ENCODE measurements at regions not wholly inside any gene's neighbourhood (a gene's known extent, or its start where the extent isn't known, plus 50 kb on each side); places are given as distances from the start of the nearest gene placed in this dataset.
A peak's percentile ranks its signal among the peaks of the same experiment; 100 is the strongest.

DNA sequence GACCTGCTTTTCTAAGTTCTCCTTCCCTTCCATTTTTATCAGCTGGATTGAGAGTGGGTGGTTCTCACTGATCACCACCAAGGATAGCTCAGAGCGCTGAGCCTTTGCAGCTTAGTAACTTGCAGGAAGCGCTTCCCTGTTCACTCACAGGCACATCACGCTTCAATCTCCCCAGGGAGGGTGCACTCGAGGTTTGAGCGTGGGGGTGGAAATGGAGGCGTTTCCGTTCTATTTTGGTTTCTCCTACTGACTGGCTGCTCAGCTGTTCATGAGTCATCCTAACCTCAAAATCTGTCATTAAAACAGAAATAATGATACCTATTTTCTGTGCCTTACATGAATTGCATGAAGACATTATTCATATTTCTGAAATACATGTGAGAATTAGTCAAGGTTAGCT is 292.1 kb downstream of the SPRY2 start:
- DNase-seq (peak; percentile 86 to 93 (median 90)), ATAC-seq (peak; percentile 98 to 99 (median 98))
- TF ChIP-seq, protein P1, sequence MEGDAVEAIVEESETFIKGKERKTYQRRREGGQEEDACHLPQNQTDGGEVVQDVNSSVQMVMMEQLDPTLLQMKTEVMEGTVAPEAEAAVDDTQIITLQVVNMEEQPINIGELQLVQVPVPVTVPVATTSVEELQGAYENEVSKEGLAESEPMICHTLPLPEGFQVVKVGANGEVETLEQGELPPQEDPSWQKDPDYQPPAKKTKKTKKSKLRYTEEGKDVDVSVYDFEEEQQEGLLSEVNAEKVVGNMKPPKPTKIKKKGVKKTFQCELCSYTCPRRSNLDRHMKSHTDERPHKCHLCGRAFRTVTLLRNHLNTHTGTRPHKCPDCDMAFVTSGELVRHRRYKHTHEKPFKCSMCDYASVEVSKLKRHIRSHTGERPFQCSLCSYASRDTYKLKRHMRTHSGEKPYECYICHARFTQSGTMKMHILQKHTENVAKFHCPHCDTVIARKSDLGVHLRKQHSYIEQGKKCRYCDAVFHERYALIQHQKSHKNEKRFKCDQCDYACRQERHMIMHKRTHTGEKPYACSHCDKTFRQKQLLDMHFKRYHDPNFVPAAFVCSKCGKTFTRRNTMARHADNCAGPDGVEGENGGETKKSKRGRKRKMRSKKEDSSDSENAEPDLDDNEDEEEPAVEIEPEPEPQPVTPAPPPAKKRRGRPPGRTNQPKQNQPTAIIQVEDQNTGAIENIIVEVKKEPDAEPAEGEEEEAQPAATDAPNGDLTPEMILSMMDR (IDR thresholded peaks at IDR 0.05), result no peak
- TF ChIP-seq POLR2A (IDR thresholded peaks at IDR 0.05), result no peak
- 0 to 1% (median 0%) methylated on average over 7 of the region's 7 CpGs for WGBS, 4 donors
- no peak overlapping the region for H3K4me3 ChIP-seq
- peak overlapping the region in 11 of 12 donors; percentile 6 to 80 (median 45) for H3K27ac ChIP-seq
- peaks cover 0 to 35% (median 28%) of the 10 kb centered on the region in 12 donors for H3K4me1 ChIP-seq
- no peaks in the 10 kb centered on the region for H3K36me3 ChIP-seq
- no peaks in the 10 kb centered on the region for H3K9me3 ChIP-seq
- no peaks in the 10 kb centered on the region for H3K27me3 ChIP-seq
- intact Hi-C loops (cut with DNase I), result loop anchor here in 7 of 10 donors (2.0 to 10.0 kb wide), 8 partner anchors 78 to 293 kb away; partner anchors contain the start of gene SPRY2 (in 3 of the 7)

DNA sequence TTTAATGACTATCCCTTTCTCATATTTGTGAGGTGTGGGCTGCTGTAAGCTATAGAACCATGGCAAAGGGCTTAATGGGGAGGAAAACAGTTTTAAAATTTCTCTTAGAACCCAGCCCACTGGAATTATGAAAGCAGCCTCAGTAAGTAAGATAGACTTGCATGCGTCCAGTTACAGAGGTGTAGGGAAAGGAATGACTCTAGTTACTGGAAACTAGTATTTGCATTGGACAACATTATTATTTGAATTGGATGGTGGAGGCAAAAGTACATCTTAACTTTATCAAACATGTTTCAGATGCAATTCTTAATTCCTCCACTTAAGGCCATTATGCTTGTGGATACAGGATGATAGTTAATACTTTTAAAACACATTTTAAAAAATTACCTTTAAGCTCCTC is 292.9 kb downstream of the SPRY2 start:
- H3K27ac ChIP-seq, result peak overlapping the region in 4 of 12 donors; percentile 12 to 72 (median 53)
- H3K36me3 ChIP-seq, result no peaks in the 10 kb centered on the region
- H3K9me3 ChIP-seq, result no peaks in the 10 kb centered on the region
- H3K4me1 ChIP-seq, result peaks cover 0 to 35% (median 28%) of the 10 kb centered on the region in 12 donors
- no peaks in the 10 kb centered on the region for H3K27me3 ChIP-seq
- ATAC-seq (no peak), DNase-seq (no peak)
- no peak overlapping the region for H3K4me3 ChIP-seq
- no peak for TF ChIP-seq POLR2A (IDR thresholded peaks at IDR 0.05)
- TF ChIP-seq, protein P1 (IDR thresholded peaks at IDR 0.05), result no peak
- WGBS, 4 donors, result 56 to 81% (median 70%) methylated on average over 1 of the region's 1 CpG
- intact Hi-C loops (cut with DNase I), result loop anchor here in 7 of 10 donors (2.0 to 10.0 kb wide), 8 partner anchors 79 to 294 kb away; partner anchors contain the start of gene SPRY2 (in 3 of the 7)

DNA sequence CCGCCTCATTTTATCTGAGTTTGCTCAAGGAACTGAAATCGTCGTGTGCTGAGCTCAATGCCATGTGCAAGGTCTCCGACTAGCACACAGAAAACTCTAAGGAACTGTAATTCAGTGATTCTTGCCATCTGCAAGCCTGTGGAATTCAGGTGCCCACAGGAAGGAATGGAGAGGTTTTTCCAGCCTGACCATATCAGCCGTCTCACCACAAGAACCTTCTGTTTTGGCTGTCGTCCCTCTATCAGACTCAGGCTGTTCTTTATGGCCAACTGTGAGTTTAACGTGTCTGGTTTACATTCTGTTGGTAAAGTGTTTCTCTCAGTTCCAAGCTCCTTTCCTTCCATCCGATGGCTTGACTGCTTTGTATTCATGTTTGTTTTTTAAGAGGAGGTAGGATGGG is 293.5 kb downstream of the SPRY2 start:
- WGBS, 4 donors, result 60 to 67% (median 65%) methylated on average over 8 of the region's 8 CpGs
- ATAC-seq, result no peak
- Histone ChIP-seq H3K36me3 (no peaks in the 10 kb centered on the region), H3K27me3 (no peaks in the 10 kb centered on the region), H3K4me3 (no peak overlapping the region), H3K4me1 (peaks cover 0 to 35% (median 28%) of the 10 kb centered on the region in 12 donors), H3K27ac (peak overlapping the region in 2 of 12 donors; percentile 45 to 72), H3K9me3 (no peaks in the 10 kb centered on the region)
- no peak for TF ChIP-seq POLR2A (IDR thresholded peaks at IDR 0.05)
- TF ChIP-seq, protein P1 (IDR thresholded peaks at IDR 0.05), result no peak
- intact Hi-C loops (cut with DNase I), result loop anchor here in 7 of 10 donors (5.0 to 10.0 kb wide), 5 partner anchors 80 to 295 kb away; partner anchors contain the start of gene SPRY2 (in 2 of the 7)
- DNase-seq, result no peak

DNA sequence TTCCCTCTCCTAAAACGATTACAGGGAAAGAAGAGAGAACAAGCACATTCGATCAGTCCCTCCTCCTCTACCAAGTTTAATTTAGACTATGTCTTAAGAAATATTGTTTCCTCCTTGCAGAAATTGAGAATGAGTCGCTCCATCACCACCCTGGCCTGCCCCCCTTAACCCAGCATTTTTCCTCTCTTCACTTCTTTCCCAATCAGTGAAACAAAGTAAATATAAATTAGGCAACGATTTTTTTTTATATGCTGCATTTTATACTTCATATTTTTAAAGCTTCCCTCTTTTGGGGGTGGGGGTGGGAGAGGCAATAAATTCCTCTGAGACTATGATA is 300.0 kb downstream of the SPRY2 start:
- peak in 1 of 4 donors; percentile 35 for ATAC-seq
- no peak for TF ChIP-seq POLR2A (IDR thresholded peaks at IDR 0.05)
- TF ChIP-seq, protein P1 (IDR thresholded peaks at IDR 0.05), result no peak
- WGBS, 4 donors, result 68 to 77% (median 72%) methylated on average over 4 of the region's 4 CpGs
- H3K27me3 ChIP-seq, result no peaks in the 10 kb centered on the region
- H3K27ac ChIP-seq, result no peak overlapping the region
- H3K4me1 ChIP-seq, result peaks cover 0 to 33% (median 0%) of the 10 kb centered on the region in 12 donors
- H3K36me3 ChIP-seq, result no peaks in the 10 kb centered on the region
- H3K4me3 ChIP-seq, result no peak overlapping the region
- intact Hi-C loops (cut with DNase I), result loop anchor here in 1 of 10 donors (10.0 kb wide), 1 partner anchor 94 kb away; no protein-coding TSS in a partner anchor
- H3K9me3 ChIP-seq, result no peaks in the 10 kb centered on the region
- DNase-seq, result no peak

Measured in heart left ventricle (tissue), 16 donors.